ENCODE measurements at regions not wholly inside any gene's neighbourhood (a gene's known extent, or its start where the extent isn't known, plus 50 kb on each side); places are given as distances from the start of the nearest gene placed in this dataset.

DNA sequence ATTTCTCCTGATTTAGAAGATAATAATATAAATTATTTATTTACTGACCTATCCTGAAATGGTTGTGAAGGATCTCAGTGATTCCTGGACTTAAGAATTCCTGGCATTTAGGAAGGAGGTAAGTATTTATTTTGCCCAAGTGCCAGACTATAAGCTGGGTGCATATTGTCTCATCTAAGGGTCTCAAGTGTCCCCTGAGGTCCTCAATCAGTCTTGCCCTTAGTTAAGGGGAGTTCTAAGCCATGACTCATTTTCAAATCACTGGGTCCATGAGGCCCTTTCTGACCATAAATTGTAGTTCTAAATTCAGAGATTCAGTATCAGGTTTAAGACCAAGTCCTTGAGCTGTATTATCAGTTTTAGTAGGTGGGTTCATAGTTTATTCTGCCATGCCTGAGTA is 251.6 kb upstream of the MEOX2 start:
- peaks cover 2% of the 10 kb centered on the region for H3K9me3 Mint-ChIP-seq (ENCODE audit: low read depth)
- peaks cover 22% of the 10 kb centered on the region for H3K4me1 Mint-ChIP-seq (ENCODE audit: low read depth)
- H3K27ac Mint-ChIP-seq (ENCODE audit: unreplicated experiment), result no peak overlapping the region
- DNase-seq (ENCODE audit: low spot score), result no peak
- H3K4me3 Mint-ChIP-seq (ENCODE audit: unreplicated experiment), result no peak overlapping the region
- H3K27me3 Mint-ChIP-seq (ENCODE audit: low read depth), result no peaks in the 10 kb centered on the region
- TF ChIP-seq, protein P1, sequence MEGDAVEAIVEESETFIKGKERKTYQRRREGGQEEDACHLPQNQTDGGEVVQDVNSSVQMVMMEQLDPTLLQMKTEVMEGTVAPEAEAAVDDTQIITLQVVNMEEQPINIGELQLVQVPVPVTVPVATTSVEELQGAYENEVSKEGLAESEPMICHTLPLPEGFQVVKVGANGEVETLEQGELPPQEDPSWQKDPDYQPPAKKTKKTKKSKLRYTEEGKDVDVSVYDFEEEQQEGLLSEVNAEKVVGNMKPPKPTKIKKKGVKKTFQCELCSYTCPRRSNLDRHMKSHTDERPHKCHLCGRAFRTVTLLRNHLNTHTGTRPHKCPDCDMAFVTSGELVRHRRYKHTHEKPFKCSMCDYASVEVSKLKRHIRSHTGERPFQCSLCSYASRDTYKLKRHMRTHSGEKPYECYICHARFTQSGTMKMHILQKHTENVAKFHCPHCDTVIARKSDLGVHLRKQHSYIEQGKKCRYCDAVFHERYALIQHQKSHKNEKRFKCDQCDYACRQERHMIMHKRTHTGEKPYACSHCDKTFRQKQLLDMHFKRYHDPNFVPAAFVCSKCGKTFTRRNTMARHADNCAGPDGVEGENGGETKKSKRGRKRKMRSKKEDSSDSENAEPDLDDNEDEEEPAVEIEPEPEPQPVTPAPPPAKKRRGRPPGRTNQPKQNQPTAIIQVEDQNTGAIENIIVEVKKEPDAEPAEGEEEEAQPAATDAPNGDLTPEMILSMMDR (IDR thresholded peaks at IDR 0.05), result no peak
- H3K36me3 Mint-ChIP-seq (ENCODE audit: low read depth), result no peaks in the 10 kb centered on the region

GRCh38 chr7:15937571-15937970 is 251.1 kb upstream of the MEOX2 start:
- peaks cover 22% of the 10 kb centered on the region for H3K4me1 Mint-ChIP-seq (ENCODE audit: low read depth)
- no peak for DNase-seq (ENCODE audit: low spot score)
- TF ChIP-seq, protein P1 (IDR thresholded peaks at IDR 0.05), result no peak
- H3K9me3 Mint-ChIP-seq (ENCODE audit: low read depth), result peaks cover 3% of the 10 kb centered on the region
- no peaks in the 10 kb centered on the region for H3K27me3 Mint-ChIP-seq (ENCODE audit: low read depth)
- H3K4me3 Mint-ChIP-seq (ENCODE audit: unreplicated experiment), result no peak overlapping the region
- no peak overlapping the region for H3K27ac Mint-ChIP-seq (ENCODE audit: unreplicated experiment)
- no peaks in the 10 kb centered on the region for H3K36me3 Mint-ChIP-seq (ENCODE audit: low read depth)

DNA sequence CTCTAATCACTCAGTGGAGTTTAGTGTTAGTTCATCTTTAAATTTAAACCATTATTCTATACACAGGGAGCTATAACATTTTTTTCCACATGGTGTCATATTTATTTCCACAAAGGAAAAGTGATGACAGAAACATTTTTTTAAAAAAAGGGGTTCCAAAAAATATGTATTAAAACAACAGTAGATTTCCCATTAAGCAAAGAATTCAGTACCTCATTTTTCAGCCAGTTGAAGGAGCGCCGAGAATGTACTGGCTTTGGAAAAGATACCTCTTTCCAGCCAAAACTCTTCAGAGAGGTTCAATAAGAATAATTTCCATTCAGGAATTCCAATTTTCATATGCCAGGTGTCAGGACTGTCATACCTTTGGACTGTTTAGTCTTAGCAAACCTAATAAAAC is 250.5 kb upstream of the MEOX2 start:
- no peaks in the 10 kb centered on the region for H3K27me3 Mint-ChIP-seq (ENCODE audit: low read depth)
- H3K9me3 Mint-ChIP-seq (ENCODE audit: low read depth), result peaks cover 5% of the 10 kb centered on the region
- peaks cover 22% of the 10 kb centered on the region for H3K4me1 Mint-ChIP-seq (ENCODE audit: low read depth)

GRCh38 chr7:15932318-15932717 is 245.8 kb upstream of the MEOX2 start:
- no peak overlapping the region for H3K4me3 Mint-ChIP-seq (ENCODE audit: unreplicated experiment)
- no peaks in the 10 kb centered on the region for H3K27me3 Mint-ChIP-seq (ENCODE audit: low read depth)
- H3K36me3 Mint-ChIP-seq (ENCODE audit: low read depth), result peaks cover 1% of the 10 kb centered on the region
- no peak overlapping the region for H3K27ac Mint-ChIP-seq (ENCODE audit: unreplicated experiment)
- peaks cover 11% of the 10 kb centered on the region for H3K9me3 Mint-ChIP-seq (ENCODE audit: low read depth)
- TF ChIP-seq, protein P1 (IDR thresholded peaks at IDR 0.05), result no peak
- H3K4me1 Mint-ChIP-seq (ENCODE audit: low read depth), result peaks cover 9% of the 10 kb centered on the region
- no peak for DNase-seq (ENCODE audit: low spot score)

More for the DNA sequence above, 250.5 kb upstream of the MEOX2 start:
- no peak overlapping the region for H3K4me3 Mint-ChIP-seq (ENCODE audit: unreplicated experiment)
- DNase-seq (ENCODE audit: low spot score), result no peak
- H3K27ac Mint-ChIP-seq (ENCODE audit: unreplicated experiment), result no peak overlapping the region
- TF ChIP-seq, protein P1 (IDR thresholded peaks at IDR 0.05), result no peak
- no peaks in the 10 kb centered on the region for H3K36me3 Mint-ChIP-seq (ENCODE audit: low read depth)

DNA sequence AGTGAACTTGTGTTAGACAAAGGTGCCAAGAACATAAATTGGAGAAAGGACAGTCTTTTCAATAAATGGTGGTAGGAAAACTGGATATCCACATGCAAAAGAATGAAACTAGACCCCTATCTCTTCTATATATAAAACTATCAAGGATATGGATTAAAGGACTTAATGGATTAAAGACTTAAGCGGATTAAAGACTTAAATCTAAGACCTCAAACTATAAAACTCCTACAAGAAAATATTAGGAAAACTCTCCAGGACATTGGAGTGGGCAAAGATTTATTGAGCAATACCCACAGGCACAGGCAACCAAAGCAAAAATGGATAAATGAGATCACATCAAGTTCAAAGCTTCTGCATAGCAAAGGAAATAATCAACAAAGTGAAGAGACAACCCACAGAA is 242.9 kb upstream of the MEOX2 start:
- H3K27me3 Mint-ChIP-seq (ENCODE audit: low read depth), result no peaks in the 10 kb centered on the region
- TF ChIP-seq, protein P1 (IDR thresholded peaks at IDR 0.05), result no peak
- peaks cover 27% of the 10 kb centered on the region for H3K9me3 Mint-ChIP-seq (ENCODE audit: low read depth)
- peaks cover 2% of the 10 kb centered on the region for H3K36me3 Mint-ChIP-seq (ENCODE audit: low read depth)
- no peak for DNase-seq (ENCODE audit: low spot score)
- no peak overlapping the region for H3K27ac Mint-ChIP-seq (ENCODE audit: unreplicated experiment)
- no peaks in the 10 kb centered on the region for H3K4me1 Mint-ChIP-seq (ENCODE audit: low read depth)
- no peak overlapping the region for H3K4me3 Mint-ChIP-seq (ENCODE audit: unreplicated experiment)

Data from chondrocyte (in vitro differentiated cells).